ENCODE measurements at regions not wholly inside any gene's neighbourhood (a gene's known extent, or its start where the extent isn't known, plus 50 kb on each side); places are given as distances from the start of the nearest gene placed in this dataset.
A peak's percentile ranks its signal among the peaks of the same experiment; 100 is the strongest.
"Not testable (repeated sequence)": the region's sequence is repeated elsewhere in the genome, so short reads cannot be mapped to it uniquely, and the experiment has no call there.

DNA sequence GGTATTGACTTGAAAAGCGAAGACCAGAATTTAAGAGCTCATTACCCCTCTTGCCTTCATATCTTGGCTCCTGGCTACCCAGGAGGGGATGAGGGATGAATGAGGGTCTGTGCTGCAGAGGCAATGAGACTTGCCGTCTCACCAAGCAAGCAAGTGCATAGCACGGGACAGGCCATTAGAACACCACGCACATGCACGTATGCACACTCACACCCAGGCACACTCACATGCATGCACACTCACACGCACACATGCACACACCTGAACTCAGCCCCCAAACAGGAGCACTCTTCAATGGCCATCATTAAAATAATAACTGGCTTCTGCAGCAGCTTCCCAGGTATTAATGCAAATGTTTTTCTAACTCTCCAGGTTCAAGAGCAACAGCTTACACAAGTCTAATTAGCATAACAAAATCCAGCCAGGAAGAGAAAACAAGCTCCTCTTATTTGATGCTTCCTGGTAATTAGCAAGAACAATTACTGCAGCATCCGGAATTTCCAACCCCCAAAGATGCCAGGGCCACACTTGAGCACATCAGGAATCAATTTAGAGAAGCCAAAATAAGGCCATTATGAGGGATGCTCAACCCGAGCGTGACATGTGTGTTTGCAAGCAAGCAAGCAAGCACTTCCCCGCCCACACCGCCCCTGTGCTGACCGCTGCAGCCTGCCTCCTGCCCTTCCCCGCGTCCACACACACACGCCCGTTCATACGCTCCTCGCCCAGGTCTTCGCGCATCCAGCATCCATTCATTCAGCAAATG is 171.6 kb upstream of the TNRC6C start:
- no peak for DNase-seq

DNA sequence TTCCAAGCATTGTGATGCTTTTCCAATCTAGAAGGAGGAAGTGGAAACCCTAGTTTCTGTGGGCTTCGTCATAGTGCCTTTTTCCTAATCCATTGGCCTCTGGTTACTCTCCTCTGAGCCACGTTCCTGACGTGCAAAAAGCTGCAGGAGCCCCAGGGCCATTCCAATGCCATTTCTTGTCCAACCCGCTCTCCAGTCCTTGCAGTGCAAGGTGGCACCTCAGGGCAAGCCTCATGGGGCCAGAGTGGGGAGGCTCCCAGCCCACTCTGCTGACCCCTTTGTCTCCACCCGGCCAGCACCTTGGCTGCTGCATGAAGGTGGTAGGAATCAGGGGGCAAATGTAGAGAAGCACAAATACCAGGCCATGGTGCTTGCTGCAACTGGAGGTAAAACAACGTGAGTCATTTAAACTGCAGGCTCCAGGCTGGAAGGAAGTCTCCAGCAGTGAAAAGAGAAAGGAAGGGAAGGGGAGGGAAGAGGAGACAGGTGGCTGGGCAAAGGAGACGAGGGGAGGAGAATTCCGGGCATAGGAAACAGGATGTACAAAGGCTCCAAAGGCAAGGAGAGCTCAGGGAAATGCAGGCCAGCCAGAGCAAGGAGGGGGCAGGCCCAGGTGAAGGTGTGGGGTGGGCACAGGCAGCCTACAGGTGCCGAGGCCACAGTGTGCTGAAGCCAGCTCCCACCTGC is 168.2 kb upstream of the TNRC6C start:
- DNase-seq, result no peak

DNA sequence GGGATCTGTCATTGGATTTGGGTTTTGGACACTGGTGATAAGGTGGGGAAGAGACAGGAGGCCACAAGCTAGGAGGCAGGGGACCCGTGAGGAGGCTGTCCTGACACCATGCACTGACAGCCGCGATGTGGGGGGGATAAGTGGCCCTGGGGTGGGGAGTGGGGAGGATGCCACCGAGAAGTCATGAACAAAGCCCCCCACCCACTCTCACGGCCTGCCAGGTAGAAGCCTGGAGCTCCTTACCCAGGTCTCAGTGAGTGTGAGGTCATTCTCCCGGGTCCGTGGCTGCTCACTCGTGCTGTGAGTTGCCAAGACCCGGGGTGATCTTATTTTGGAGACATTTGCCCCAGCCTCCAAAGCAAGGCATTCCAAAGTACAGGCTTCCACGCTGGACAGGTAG is 165.9 kb upstream of the TNRC6C start:
- no peak for DNase-seq

DNA sequence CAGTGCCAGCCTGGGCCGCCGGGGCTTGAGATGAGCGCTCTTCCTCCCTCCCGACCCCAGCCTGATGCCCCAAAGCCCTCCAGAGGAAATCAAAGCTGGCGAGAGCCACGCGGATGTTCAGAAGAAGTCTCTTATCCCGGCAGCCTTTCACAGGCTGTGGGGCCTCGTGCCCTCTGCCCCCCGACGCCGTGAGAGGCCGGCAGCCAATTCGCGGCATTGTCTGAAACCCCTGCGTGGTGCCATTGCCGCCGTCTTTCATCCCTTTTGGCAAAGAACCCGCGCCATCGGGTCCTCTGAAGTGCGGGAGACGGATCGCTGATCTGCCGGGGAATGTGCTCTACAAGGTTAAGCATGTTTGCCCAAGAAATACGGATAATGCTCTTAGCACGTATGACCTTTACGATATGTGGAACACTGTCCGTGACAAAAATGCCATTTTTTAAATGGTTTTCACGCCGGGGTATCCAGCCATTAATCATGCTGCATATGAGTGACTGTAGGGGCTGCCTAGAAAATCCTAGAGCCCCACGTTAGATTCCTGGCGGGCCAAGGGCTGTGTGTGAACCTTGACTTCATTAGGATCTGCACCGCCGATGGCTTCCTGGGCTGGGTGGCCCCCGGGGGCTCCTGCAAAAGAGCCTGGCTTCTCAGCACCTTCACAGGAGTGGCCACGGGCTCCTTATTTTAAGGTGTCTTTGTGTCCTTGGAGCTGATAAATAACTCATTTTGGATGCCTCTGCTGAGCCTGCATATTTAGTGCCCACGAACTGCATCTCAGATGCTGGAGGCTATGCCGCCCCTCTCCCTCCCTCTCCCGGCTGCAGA is 165.1 kb upstream of the TNRC6C start:
- DNase-seq, result no peak

GRCh38 chr17:77793971-77794235 is 164.6 kb upstream of the TNRC6C start:
- no peak for DNase-seq

DNA sequence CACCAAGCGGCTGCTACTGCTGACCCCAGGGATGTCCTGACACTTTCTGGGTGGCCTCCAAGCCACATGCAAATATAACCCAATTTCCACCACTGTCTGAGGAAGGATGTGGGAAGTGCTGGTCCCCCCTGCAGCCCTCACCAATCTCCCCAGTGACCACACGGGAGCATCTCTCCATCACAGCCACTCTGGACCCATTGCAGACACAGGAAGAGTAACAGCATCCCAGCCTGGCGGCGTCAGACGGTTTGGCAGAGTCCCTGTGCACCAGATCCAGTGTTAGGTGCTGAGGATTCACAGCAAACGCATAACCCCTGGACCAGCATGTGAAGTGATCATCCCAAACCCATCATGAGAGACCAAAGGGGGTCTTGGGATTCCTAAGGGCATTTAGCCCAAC is 163.7 kb upstream of the TNRC6C start:
- DNase-seq, result no peak

GRCh38 chr17:77795685-77796084 is 162.8 kb upstream of the TNRC6C start:
- no peak for DNase-seq

DNA sequence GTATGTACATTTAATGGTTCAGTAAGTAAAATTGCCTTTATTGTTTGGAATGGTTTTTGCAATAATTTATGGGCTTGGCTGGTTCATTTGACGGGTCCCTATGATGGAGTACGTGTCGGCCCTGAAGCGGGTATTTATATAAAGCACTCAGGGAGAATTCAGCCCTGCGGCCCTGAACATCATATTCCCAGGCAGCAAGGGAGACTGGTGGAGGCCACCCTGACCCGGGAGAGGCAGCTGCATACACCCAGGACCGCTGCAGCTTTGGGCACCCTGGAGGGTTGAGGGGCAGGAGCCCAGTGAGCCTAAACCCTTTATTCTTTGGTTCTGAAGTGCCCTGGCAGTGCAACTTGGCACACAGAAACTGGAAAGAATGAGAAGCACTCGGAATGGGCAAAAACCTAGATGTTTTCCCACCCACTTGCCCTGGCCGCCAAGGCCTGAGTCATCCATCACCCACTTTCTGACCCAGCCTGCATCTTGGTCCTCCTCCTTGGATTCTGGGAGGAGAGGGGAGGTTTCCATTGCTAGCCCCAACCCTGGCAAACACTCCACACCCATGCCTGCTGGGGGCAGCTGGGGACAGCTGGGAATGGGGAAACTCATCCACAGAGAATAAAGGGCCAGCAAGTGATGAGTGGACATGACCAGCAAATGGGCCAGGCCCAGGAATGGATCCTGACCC is 162.2 kb upstream of the TNRC6C start:
- no peak for DNase-seq

- DNase-seq, result no peak
Observed at GRCh38 chr17:77798031-77798430, 160.5 kb upstream of the TNRC6C start.

GRCh38 chr17:77798481-77798880 is 160.0 kb upstream of the TNRC6C start:
- no peak for DNase-seq

- no peak for DNase-seq
Observed at GRCh38 chr17:77800816-77801215, 157.7 kb upstream of the TNRC6C start.

DNA sequence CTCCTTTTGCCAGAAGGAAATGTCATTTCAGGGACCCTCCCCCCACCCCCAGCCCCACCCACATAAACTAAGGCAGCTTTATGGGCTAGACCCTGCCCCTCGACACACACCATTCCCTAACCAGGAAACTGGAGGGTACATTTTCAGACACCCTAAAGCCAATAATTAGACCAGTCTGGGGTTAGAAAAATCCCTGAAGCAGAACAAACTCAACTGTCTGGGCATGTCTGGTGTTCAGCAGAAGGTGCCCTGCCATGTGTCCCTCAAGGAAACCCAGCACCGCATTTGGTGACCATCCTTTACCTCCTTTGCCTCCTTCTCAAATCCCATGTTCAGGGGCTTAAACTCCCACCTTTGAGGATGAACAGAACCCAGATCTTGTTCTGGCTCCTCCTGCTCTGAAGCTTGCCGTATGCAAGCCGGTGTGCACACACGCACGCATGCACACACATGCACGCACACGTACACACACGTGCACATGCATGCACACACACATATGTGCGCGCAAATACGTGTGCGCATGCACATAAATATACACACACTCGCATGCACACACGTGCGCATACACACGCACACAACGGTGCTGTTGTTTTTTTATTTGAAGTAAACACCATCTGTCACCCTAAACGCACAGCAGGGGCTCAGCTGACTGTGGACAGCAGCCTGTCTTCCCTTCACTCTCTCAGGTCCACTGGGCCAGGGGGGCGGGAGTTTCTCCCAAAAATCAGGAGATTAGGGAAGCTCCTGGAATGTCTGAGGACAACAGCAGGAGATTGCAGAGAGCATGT is 156.8 kb upstream of the TNRC6C start:
- DNase-seq, result no peak

GRCh38 chr17:77802333-77802615 is 156.2 kb upstream of the TNRC6C start:
- DNase-seq, result no peak

DNA sequence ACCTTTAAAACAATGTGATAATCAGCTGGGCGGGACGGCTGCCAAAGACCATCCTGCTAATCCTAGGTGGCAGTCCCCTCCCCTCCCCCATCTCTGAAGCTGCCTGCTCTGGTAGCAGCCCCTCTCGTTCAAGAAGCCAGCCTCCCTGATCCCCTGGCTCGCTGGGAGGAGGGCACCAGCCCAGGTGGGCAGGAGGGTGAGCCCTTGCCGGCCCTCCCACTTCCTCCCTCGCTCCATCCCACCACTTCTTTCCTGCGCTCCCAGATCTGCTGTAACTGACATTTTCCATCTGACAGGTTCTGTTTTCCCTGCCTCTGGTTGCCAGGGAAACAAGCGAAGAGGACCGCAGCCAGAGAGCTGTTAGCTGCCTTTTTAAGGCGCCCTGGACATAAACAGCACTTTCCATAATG is 155.7 kb upstream of the TNRC6C start:
- DNase-seq, result peak; percentile 59 to 76

- DNase-seq, result no peak
Observed at GRCh38 chr17:77803726-77804125, 154.8 kb upstream of the TNRC6C start.

- no peak for DNase-seq
Observed at GRCh38 chr17:77804796-77805426, 153.6 kb upstream of the TNRC6C start.

DNA sequence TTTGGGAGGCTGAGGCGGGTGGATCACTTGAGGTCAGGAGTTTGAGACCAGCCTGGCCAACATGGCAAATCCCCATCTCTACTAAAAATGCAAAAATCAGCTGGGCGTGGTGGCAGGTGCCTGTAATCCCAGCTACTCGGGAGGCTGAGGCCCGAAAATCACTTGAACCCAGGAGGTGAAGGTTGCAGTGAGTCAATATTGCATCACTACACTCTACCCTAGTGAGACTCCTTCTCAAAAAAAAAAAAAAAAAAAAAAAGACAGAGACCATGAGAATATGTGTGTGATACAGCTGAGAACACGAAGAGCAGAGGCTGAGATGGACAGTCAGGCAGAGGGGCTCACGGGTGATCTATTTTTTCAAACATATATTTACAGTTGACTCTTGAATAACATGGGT is 152.5 kb upstream of the TNRC6C start:
- not testable (repeated sequence) for DNase-seq

- no peak for DNase-seq
Observed at GRCh38 chr17:77807051-77807745, 151.3 kb upstream of the TNRC6C start.

- DNase-seq, result no peak
Observed at GRCh38 chr17:77807746-77808441, 150.6 kb upstream of the TNRC6C start.

DNA sequence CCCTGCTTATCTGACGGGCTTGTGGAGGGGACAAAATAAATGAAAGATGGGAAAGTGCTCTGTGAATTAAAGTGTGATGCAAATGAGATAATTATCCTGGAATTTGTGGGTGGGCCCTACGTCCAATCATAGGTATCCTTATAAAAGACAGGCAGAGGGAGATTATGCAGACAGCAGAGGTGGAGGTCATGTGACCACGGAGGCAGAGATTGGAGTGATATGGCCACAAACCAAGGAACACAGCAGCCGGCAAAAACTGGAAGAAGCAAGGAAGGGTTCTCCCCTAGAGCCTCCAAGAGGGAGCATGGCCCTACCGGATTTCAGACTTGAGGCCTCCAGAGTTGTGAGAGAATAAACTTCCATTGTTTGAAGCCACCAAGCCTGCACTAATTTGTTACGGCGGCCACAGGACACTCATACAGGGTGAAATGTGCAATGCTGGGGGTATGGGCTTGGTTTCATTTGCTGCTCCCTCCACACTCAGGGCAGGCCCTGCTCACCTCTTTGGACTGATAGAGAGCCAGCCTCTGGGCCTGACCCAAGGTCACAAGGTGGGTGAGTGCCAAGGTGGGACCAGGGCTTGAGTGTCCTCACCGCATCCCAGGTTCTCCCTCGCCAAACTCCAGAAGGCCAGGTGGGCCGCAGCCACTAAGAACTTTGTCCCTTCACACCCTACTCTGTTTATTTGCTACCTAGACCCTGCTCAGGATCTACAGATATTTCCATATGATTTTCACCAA is 149.6 kb upstream of the TNRC6C start:
- no peak for DNase-seq
